ENCODE measurements at regions not wholly inside any gene's neighbourhood (a gene's known extent, or its start where the extent isn't known, plus 50 kb on each side); places are given as distances from the start of the nearest gene placed in this dataset.

- no peak for DNase-seq (ENCODE audit: extremely low read depth, low read depth)
- no peak overlapping the region for H3K4me3 ChIP-seq (replicated peaks; ENCODE audit: low read depth, low read length)
- no peak for TF ChIP-seq CTCF (IDR thresholded peaks at IDR 0.05; ENCODE audit: low read depth, low read length, missing control alignments)
Observed at GRCh38 chr21:41689289-41689583, 77.6 kb downstream of the RIPK4 start.

- H3K4me3 ChIP-seq (replicated peaks; ENCODE audit: low read depth, low read length) = no peak overlapping the region
- TF ChIP-seq CTCF (IDR thresholded peaks at IDR 0.05; ENCODE audit: low read depth, low read length, missing control alignments) = no peak
- no peak for DNase-seq (ENCODE audit: extremely low read depth, low read depth)
Observed at GRCh38 chr21:41687633-41688032, 79.2 kb downstream of the RIPK4 start.

GRCh38 chr21:41686664-41687063 is 80.2 kb downstream of the RIPK4 start:
- no peak for TF ChIP-seq CTCF (IDR thresholded peaks at IDR 0.05; ENCODE audit: low read depth, low read length, missing control alignments)
- DNase-seq (ENCODE audit: extremely low read depth, low read depth) = no peak
- H3K4me3 ChIP-seq (replicated peaks; ENCODE audit: low read depth, low read length) = no peak overlapping the region

GRCh38 chr21:41685511-41686149 is 81.2 kb downstream of the RIPK4 start:
- DNase-seq (ENCODE audit: extremely low read depth, low read depth) = no peak
- TF ChIP-seq CTCF (IDR thresholded peaks at IDR 0.05; ENCODE audit: low read depth, low read length, missing control alignments) = no peak

GRCh38 chr21:41684381-41685245 is 82.2 kb downstream of the RIPK4 start:
- no peak for DNase-seq (ENCODE audit: extremely low read depth, low read depth)
- TF ChIP-seq CTCF (IDR thresholded peaks at IDR 0.05; ENCODE audit: low read depth, low read length, missing control alignments) = no peak
- no peak overlapping the region for H3K4me3 ChIP-seq (replicated peaks; ENCODE audit: low read depth, low read length)

More at GRCh38 chr21:41685511-41686149, 81.2 kb downstream of the RIPK4 start:
- H3K4me3 ChIP-seq (replicated peaks; ENCODE audit: low read depth, low read length) = no peak overlapping the region

- no peak for TF ChIP-seq CTCF (IDR thresholded peaks at IDR 0.05; ENCODE audit: low read depth, low read length, missing control alignments)
- no peak overlapping the region for H3K4me3 ChIP-seq (replicated peaks; ENCODE audit: low read depth, low read length)
- no peak for DNase-seq (ENCODE audit: extremely low read depth, low read depth)
Observed at GRCh38 chr21:41683815-41684214, 83.0 kb downstream of the RIPK4 start.

Data from HFF-Myc (cell line).